ENCODE measurements at regions not wholly inside any gene's neighbourhood (a gene's known extent, or its start where the extent isn't known, plus 50 kb on each side); places are given as distances from the start of the nearest gene placed in this dataset.

DNA sequence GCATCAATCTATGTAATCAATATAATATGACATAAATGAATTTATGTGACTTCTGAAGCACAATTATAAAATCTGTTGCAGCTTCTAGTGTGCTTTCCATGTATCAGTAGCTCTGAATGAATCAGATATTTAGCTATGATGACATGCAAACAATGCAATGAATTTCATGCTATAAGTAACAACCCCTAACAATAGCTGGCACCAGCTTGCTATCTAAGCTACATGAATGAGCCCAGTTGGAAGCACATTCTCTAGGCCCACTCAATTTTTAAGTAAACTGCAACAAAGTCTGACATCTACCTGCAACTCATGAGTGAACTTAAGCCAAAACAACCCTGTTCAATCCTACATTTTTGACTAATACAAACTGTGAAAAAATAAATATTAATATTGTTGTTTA, 507.3 kb upstream of the ROBO1 start:
- DNase-seq (ENCODE audit: low read depth in 6 of 9, low spot score in 9 of 9): no peak
- Histone ChIP-seq H3K4me3 (ENCODE audit: low read length in 2 of 2) (no peak overlapping the region), H3K4me1 (ENCODE audit: control insufficient read depth in 2 of 2, insufficient read depth in 2 of 2, low read length in 2 of 2) (no peaks in the 10 kb centered on the region), H3K9me3 (ENCODE audit: control insufficient read depth in 2 of 2, insufficient read depth in 1 of 2, low read length in 1 of 2) (no peaks in the 10 kb centered on the region), H3K27me3 (ENCODE audit: control insufficient read depth in 2 of 2, insufficient read depth in 1 of 2, low read length in 1 of 2) (no peaks in the 10 kb centered on the region), H3K27ac (ENCODE audit: low read depth in 1 of 2, low read length in 1 of 2) (no peak overlapping the region), H3K36me3 (ENCODE audit: control insufficient read depth in 2 of 2, insufficient read depth in 2 of 2, low read length in 1 of 2) (no peaks in the 10 kb centered on the region)

DNA sequence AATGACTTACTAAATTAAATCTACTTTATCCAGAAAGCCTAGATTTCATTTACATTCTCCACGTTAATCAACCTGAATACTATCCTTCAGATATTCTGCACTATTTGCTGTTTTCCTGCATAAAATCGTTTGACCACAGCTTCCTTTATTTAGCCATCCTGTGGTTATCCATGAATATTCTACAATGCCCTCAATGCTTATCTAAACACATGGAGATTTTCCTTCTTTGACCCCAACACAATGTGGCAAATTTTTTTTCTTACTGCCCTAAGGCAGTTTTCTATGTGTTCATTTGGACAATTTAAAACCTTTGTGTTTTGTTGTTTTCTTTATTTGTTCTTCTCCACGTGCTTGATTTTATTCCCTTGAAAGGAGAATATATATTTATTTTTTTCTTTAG, 495.5 kb upstream of the ROBO1 start:
- Histone ChIP-seq H3K4me3 (ENCODE audit: low read length in 2 of 2) (no peak overlapping the region), H3K36me3 (ENCODE audit: control insufficient read depth in 2 of 2, insufficient read depth in 2 of 2, low read length in 1 of 2) (no peaks in the 10 kb centered on the region), H3K27ac (ENCODE audit: low read depth in 1 of 2, low read length in 1 of 2) (no peak overlapping the region), H3K27me3 (ENCODE audit: control insufficient read depth in 2 of 2, insufficient read depth in 1 of 2, low read length in 1 of 2) (no peaks in the 10 kb centered on the region), H3K4me1 (ENCODE audit: control insufficient read depth in 2 of 2, insufficient read depth in 2 of 2, low read length in 2 of 2) (no peaks in the 10 kb centered on the region), H3K9me3 (ENCODE audit: control insufficient read depth in 2 of 2, insufficient read depth in 1 of 2, low read length in 1 of 2) (no peaks in the 10 kb centered on the region)
- DNase-seq (ENCODE audit: low read depth in 6 of 9, low spot score in 9 of 9): no peak
- WGBS: 14% methylated on average over 3 of the region's 3 CpGs

DNA sequence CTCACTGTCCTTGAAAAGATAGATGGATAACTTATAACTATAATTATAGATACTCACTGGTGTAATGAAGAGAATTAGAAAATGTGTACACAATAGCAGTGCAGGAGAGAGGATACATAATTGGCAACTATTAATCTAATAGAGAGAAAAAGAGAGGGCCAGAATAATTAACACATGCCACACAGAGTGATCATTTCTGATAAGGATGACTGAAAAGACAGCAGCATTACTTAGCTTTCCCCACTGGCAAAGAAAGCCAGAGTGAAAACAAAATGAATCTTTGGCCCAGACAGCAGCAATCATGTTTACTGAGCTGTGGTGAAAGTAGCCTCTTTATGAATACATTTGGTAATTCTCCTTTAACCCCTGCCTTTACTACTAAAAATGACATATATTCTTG, 493.3 kb upstream of the ROBO1 start:
- Histone ChIP-seq H3K36me3 (ENCODE audit: control insufficient read depth in 2 of 2, insufficient read depth in 2 of 2, low read length in 1 of 2) (no peaks in the 10 kb centered on the region), H3K9me3 (ENCODE audit: control insufficient read depth in 2 of 2, insufficient read depth in 1 of 2, low read length in 1 of 2) (no peaks in the 10 kb centered on the region), H3K27me3 (ENCODE audit: control insufficient read depth in 2 of 2, insufficient read depth in 1 of 2, low read length in 1 of 2) (no peaks in the 10 kb centered on the region), H3K4me3 (ENCODE audit: low read length in 2 of 2) (no peak overlapping the region), H3K27ac (ENCODE audit: low read depth in 1 of 2, low read length in 1 of 2) (no peak overlapping the region), H3K4me1 (ENCODE audit: control insufficient read depth in 2 of 2, insufficient read depth in 2 of 2, low read length in 2 of 2) (no peaks in the 10 kb centered on the region)
- DNase-seq (ENCODE audit: low read depth in 6 of 9, low spot score in 9 of 9): no peak

DNA sequence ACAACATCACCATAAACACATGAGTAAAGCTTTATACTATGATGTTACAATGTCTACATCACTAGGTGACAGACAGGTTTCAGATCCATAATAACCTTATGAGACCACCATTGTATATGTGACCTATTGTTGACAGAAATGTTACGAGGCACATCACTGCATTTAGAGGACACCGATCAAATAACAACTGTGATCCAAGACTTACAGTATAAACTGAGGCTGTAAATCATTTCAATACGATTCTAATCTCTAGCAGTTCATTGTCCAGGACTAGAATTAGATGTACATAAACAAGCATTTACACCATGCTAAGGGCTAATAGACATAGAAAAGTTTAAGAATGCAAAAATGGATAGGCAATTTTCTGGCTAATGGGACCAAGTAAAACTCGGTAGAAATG, 491.9 kb upstream of the ROBO1 start:
- no peak for DNase-seq (ENCODE audit: low read depth in 6 of 9, low spot score in 9 of 9)
- H3K36me3 ChIP-seq (ENCODE audit: control insufficient read depth in 2 of 2, insufficient read depth in 2 of 2, low read length in 1 of 2): no peaks in the 10 kb centered on the region
- no peak overlapping the region for H3K4me3 ChIP-seq (ENCODE audit: low read length in 2 of 2)
- H3K4me1 ChIP-seq (ENCODE audit: control insufficient read depth in 2 of 2, insufficient read depth in 2 of 2, low read length in 2 of 2): no peaks in the 10 kb centered on the region
- no peaks in the 10 kb centered on the region for H3K9me3 ChIP-seq (ENCODE audit: control insufficient read depth in 2 of 2, insufficient read depth in 1 of 2, low read length in 1 of 2)
- 88% methylated on average over 4 of the region's 4 CpGs for WGBS
- H3K27me3 ChIP-seq (ENCODE audit: control insufficient read depth in 2 of 2, insufficient read depth in 1 of 2, low read length in 1 of 2): no peaks in the 10 kb centered on the region
- H3K27ac ChIP-seq (ENCODE audit: low read depth in 1 of 2, low read length in 1 of 2): no peak overlapping the region

DNA sequence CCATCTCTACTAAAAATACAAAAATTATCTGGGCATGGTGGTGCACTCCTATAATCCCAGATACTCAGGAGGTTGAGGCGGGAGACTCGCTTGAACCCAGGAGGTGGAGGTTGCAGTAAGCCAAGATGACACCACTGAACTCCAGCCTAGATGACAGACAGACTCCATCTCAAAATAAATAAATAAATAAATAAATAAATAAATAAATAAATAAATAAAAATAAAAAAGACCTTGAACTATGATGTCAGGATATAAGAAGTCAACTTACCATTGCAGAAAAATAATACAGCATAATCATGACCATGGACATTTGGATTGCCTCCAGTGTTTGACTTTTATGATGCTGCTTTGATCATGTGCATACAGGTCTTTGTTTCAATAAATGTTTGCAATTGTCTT, 484.3 kb upstream of the ROBO1 start:
- no peak overlapping the region for H3K4me3 ChIP-seq (ENCODE audit: low read length in 2 of 2)
- no peak for DNase-seq (ENCODE audit: low read depth in 6 of 9, low spot score in 9 of 9)
- H3K27ac ChIP-seq (ENCODE audit: low read depth in 1 of 2, low read length in 1 of 2): no peak overlapping the region
- no peaks in the 10 kb centered on the region for H3K36me3 ChIP-seq (ENCODE audit: control insufficient read depth in 2 of 2, insufficient read depth in 2 of 2, low read length in 1 of 2)
- H3K4me1 ChIP-seq (ENCODE audit: control insufficient read depth in 2 of 2, insufficient read depth in 2 of 2, low read length in 2 of 2): no peaks in the 10 kb centered on the region
- peaks cover 0 to 3% of the 10 kb centered on the region in 2 donors for H3K9me3 ChIP-seq (ENCODE audit: control insufficient read depth in 2 of 2, insufficient read depth in 1 of 2, low read length in 1 of 2)
- 97% methylated on average over 2 of the region's 2 CpGs for WGBS
- no peaks in the 10 kb centered on the region for H3K27me3 ChIP-seq (ENCODE audit: control insufficient read depth in 2 of 2, insufficient read depth in 1 of 2, low read length in 1 of 2)

DNA sequence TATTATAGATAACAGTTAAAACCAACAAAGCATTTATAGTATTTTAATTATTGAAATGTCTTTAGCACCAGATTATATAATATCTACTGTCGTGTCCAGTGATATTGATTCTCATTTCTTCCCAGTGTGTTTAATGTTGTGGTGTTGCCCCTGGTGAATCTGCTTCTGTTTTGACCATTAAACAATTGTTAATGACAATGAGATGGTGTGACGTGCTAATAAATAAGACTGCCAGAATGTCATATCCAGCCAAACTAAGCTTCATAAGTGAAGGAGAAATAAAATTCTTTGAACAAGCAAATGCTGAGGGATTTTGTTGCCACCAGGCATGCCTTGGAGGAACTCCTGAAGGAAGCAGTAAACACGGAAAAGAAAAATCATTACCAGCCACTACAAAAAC, 480.0 kb upstream of the ROBO1 start:
- no peak for DNase-seq (ENCODE audit: low read depth in 6 of 9, low spot score in 9 of 9)
- peaks cover 0 to 3% of the 10 kb centered on the region in 2 donors for H3K9me3 ChIP-seq (ENCODE audit: control insufficient read depth in 2 of 2, insufficient read depth in 1 of 2, low read length in 1 of 2)
- H3K36me3 ChIP-seq (ENCODE audit: control insufficient read depth in 2 of 2, insufficient read depth in 2 of 2, low read length in 1 of 2): no peaks in the 10 kb centered on the region
- no peak overlapping the region for H3K27ac ChIP-seq (ENCODE audit: low read depth in 1 of 2, low read length in 1 of 2)
- no peaks in the 10 kb centered on the region for H3K4me1 ChIP-seq (ENCODE audit: control insufficient read depth in 2 of 2, insufficient read depth in 2 of 2, low read length in 2 of 2)
- H3K27me3 ChIP-seq (ENCODE audit: control insufficient read depth in 2 of 2, insufficient read depth in 1 of 2, low read length in 1 of 2): no peaks in the 10 kb centered on the region
- H3K4me3 ChIP-seq (ENCODE audit: low read length in 2 of 2): no peak overlapping the region
- WGBS: 94% methylated on average over 3 of the region's 3 CpGs

DNA sequence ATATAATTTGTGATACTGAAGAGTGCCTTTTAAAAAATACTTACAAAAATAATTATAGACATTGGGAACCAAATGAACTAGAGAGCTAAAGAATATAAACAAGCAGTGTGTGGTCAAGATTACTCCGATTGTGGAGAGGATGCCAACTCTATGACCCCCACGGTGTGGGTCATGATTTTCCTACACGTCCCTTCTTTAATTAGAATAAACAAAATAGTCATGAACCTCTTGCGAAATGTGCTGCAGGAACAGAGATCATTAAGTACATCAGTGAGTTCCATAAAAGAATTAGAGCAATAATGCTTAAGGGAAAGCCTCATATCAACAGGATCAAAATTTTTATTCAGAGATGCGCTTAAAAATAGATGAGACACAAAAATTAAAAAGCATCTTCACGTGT, 476.6 kb upstream of the ROBO1 start:
- Histone ChIP-seq H3K27ac (ENCODE audit: low read depth in 1 of 2, low read length in 1 of 2) (no peak overlapping the region), H3K4me3 (ENCODE audit: low read length in 2 of 2) (no peak overlapping the region), H3K36me3 (ENCODE audit: control insufficient read depth in 2 of 2, insufficient read depth in 2 of 2, low read length in 1 of 2) (no peaks in the 10 kb centered on the region), H3K9me3 (ENCODE audit: control insufficient read depth in 2 of 2, insufficient read depth in 1 of 2, low read length in 1 of 2) (no peaks in the 10 kb centered on the region), H3K4me1 (ENCODE audit: control insufficient read depth in 2 of 2, insufficient read depth in 2 of 2, low read length in 2 of 2) (no peaks in the 10 kb centered on the region), H3K27me3 (ENCODE audit: control insufficient read depth in 2 of 2, insufficient read depth in 1 of 2, low read length in 1 of 2) (no peaks in the 10 kb centered on the region)
- WGBS: 69% methylated on average over 6 of the region's 6 CpGs
- DNase-seq (ENCODE audit: low read depth in 6 of 9, low spot score in 9 of 9): no peak

DNA sequence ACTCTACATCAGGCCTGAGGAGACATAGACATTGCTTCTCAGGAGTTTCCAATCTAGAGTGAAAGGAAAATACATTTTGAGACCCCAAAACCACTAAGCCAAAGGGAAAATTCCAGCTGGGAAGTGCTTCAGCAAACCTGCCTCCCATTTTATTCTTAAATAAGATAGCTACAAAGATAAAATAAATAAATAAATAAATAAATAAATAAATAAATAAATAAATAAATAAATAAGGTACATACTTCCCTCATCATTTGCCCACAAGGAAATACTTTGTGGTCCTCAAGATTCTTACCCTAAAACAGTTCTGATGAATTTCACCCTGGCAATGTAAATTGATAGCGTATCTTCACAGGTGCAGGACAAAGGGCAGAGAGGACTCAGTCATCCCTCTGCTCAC, 474.0 kb upstream of the ROBO1 start:
- whole genome bisulfite sequencing: 97% methylated on average over 1 of the region's 1 CpG
- DNase-seq (ENCODE audit: low read depth in 6 of 9, low spot score in 9 of 9): no peak
- H3K36me3 ChIP-seq (ENCODE audit: control insufficient read depth in 2 of 2, insufficient read depth in 2 of 2, low read length in 1 of 2): no peaks in the 10 kb centered on the region
- no peaks in the 10 kb centered on the region for H3K4me1 ChIP-seq (ENCODE audit: control insufficient read depth in 2 of 2, insufficient read depth in 2 of 2, low read length in 2 of 2)
- no peak overlapping the region for H3K4me3 ChIP-seq (ENCODE audit: low read length in 2 of 2)
- no peaks in the 10 kb centered on the region for H3K9me3 ChIP-seq (ENCODE audit: control insufficient read depth in 2 of 2, insufficient read depth in 1 of 2, low read length in 1 of 2)
- H3K27ac ChIP-seq (ENCODE audit: low read depth in 1 of 2, low read length in 1 of 2): no peak overlapping the region
- H3K27me3 ChIP-seq (ENCODE audit: control insufficient read depth in 2 of 2, insufficient read depth in 1 of 2, low read length in 1 of 2): no peaks in the 10 kb centered on the region

DNA sequence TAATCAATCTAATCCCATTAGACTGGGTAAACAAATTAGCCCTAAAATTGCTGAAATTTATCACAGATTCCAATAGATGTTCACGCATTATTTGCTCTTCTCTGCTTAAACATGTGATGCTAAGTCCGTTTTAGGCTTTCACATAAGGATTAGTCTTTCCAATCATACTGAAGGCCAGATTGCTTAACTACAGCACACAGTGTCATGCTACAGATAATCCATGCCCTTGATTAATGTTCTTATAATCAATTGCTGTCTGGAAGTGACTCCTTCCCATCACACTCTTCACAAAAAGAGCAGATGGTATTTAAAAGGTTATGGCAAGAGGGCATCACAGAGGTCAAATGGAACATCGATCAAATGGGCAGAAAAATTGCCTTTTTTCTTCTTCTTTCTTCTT, 471.5 kb upstream of the ROBO1 start:
- Histone ChIP-seq H3K9me3 (ENCODE audit: control insufficient read depth in 2 of 2, insufficient read depth in 1 of 2, low read length in 1 of 2) (no peaks in the 10 kb centered on the region), H3K36me3 (ENCODE audit: control insufficient read depth in 2 of 2, insufficient read depth in 2 of 2, low read length in 1 of 2) (no peaks in the 10 kb centered on the region), H3K4me1 (ENCODE audit: control insufficient read depth in 2 of 2, insufficient read depth in 2 of 2, low read length in 2 of 2) (no peaks in the 10 kb centered on the region), H3K27me3 (ENCODE audit: control insufficient read depth in 2 of 2, insufficient read depth in 1 of 2, low read length in 1 of 2) (no peaks in the 10 kb centered on the region), H3K4me3 (ENCODE audit: low read length in 2 of 2) (no peak overlapping the region), H3K27ac (ENCODE audit: low read depth in 1 of 2, low read length in 1 of 2) (no peak overlapping the region)
- 89% methylated on average over 3 of the region's 3 CpGs for WGBS
- DNase-seq (ENCODE audit: low read depth in 6 of 9, low spot score in 9 of 9): no peak

DNA sequence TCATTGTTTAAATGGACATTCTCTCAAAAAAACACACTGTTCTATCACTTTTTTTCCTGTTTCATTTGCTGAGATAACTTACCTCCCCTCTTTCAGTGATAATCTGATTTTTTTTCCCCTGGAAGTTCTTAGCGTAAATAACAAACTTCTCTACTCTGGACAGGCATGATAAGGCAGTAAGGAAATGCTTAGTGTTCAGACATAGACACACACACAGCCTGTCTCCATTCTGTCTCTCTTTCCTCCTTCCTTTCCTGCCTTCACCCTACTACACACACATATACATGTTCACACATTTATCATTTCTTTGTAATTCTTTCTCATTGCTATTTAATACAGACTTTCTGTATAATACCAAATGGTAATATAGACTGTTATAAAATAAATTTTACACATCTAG, 470.8 kb upstream of the ROBO1 start:
- 53% methylated on average over 1 of the region's 1 CpG for WGBS
- DNase-seq (ENCODE audit: low read depth in 6 of 9, low spot score in 9 of 9): no peak
- Histone ChIP-seq H3K27ac (ENCODE audit: low read depth in 1 of 2, low read length in 1 of 2) (no peak overlapping the region), H3K4me1 (ENCODE audit: control insufficient read depth in 2 of 2, insufficient read depth in 2 of 2, low read length in 2 of 2) (no peaks in the 10 kb centered on the region), H3K9me3 (ENCODE audit: control insufficient read depth in 2 of 2, insufficient read depth in 1 of 2, low read length in 1 of 2) (no peaks in the 10 kb centered on the region), H3K36me3 (ENCODE audit: control insufficient read depth in 2 of 2, insufficient read depth in 2 of 2, low read length in 1 of 2) (no peaks in the 10 kb centered on the region), H3K27me3 (ENCODE audit: control insufficient read depth in 2 of 2, insufficient read depth in 1 of 2, low read length in 1 of 2) (no peaks in the 10 kb centered on the region), H3K4me3 (ENCODE audit: low read length in 2 of 2) (no peak overlapping the region)

All from thymus (tissue), 11 donors.